NOMO-1 (cell line): ENCODE measurements at regions not wholly inside any gene's neighbourhood (a gene's known extent, or its start where the extent isn't known, plus 50 kb on each side); places are given as distances from the start of the nearest gene placed in this dataset.

Experiments used
- DNase-seq, 2 experiments: peaks; one replicate each; lab custom pipeline; 2025; ENCODE audit not compliant: unreplicated experiment in 2 of 2; lab: John Stamatoyannopoulos, UW

DNA sequence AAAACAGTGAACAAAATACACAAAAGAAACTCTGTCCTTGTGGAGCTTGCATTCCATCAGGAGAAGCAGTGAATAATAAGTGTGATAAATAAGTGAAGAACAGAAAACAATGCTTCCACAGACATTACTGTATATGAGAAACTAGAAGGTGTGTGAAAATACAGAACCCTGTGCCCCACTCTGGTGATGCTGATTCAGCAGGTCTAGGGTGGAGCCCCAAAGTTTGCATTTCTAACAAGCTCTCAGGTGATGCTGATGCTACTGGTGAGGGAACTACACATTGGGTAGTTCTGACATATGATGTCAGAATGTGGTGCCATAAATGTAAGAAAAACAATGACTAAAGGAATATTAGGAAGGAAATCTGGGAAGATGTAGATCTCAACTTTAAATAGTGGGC is 601.4 kb upstream of the BTBD3 start:
- no peak for DNase-seq

DNA sequence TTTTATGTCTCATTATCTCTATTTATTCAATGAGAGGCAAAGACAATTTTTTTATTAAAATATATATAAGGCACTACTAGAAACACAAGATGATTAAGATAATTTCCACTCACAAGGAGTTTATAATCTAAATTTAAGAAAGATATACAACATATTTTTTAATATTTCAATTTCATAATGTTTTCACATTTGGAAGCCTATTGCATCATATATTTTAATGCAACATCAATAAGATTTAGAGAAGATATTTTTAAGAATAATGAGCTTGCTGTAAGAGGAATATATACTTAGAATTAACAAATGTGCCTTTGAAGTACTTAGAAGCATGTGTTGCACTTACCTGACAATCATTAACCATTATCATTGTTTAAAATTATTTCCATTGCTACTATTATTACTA is 597.7 kb upstream of the BTBD3 start:
- DNase-seq: no peak

DNA sequence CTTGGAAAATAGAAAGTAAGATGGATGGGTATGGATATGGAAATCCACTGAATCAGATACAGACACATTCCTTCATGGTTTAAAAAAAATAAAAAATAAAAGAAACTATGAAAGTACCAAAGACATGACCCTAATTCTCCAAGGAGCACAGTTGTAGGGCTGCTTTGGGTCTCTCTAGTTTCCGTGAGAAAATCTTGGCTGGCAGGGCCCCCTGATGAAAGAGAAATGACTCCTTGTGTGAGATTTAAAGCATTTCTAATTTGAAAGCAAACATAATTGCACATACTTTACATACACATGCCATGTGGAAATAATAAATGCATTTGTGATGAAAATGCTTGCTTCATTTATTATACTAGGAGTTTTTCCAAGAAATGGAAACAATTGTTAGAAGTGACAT is 593.9 kb upstream of the BTBD3 start:
- no peak for DNase-seq

DNA sequence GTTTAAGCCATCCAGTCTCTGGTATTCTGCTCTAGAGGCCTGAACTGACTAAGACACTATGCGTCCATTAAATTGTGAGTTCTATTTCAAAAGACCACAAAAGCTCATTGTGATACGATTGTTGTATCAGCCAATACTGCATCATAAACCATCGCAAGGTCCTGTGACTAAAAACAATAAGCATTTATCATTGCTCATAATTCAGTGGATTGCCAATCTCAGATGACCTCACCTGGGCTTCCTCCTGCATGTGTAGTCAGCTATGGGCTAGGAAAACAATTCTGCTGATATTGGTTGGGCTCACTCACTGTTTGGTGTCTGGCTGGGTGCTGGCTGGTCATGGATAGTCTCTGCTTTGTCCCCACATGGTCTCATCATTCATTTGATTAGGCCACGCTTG is 592.7 kb upstream of the BTBD3 start:
- DNase-seq: no peak

DNA sequence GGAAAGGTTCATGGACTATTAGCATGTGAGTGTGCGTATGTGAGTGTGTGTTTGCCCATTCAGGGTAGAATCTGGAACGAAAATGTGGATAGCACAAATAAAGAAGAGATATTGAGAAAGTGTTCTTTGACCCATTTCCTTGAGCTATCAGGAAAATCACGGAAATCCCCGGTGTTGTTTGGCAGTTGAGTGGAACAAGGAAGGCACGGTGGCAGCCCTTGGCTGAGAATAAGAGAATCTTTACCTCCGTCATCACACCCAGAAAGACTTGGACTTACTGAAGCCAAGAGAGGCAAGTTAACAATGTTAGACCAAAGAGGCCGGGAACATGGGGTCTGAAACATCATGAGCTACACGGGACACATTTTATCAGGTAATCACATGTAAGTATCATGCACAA is 588.9 kb upstream of the BTBD3 start:
- no peak for DNase-seq

DNA sequence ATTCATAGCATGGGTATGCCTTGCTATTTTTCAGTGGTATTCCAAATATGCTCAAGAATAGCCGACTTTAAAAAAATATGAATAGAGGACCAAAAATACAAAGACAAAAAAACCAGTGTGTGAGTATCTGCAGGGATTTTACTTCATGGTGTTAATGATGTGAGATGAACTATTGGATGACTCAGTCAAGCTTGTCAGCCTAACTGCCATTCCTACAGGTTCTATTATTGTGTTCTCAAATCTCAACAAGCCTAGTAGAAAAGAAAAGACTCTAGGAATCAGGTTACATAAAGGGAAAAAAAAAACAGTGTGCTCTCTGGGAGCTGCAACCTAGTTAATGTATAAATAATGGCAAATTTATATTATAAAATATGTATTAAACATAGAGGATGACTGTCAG is 588.4 kb upstream of the BTBD3 start:
- no peak for DNase-seq

DNA sequence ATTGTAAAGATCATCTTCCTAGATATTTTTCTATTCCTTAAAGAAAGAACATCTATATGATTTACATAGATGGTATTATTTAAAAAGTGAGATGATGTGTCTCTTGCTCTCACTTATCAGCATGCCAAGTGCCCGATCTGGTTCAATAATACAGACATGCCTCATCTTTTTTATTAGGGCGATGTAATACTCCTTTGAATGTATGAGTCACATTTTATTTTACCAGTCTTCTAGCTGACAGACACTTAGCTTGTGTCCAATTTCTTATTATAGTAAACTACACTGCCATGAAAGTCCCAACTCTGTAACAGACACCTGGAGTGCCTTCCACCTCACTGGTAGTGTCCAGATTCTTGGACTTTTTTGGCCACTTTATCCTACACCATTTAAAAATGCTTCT is 586.6 kb upstream of the BTBD3 start:
- no peak for DNase-seq

DNA sequence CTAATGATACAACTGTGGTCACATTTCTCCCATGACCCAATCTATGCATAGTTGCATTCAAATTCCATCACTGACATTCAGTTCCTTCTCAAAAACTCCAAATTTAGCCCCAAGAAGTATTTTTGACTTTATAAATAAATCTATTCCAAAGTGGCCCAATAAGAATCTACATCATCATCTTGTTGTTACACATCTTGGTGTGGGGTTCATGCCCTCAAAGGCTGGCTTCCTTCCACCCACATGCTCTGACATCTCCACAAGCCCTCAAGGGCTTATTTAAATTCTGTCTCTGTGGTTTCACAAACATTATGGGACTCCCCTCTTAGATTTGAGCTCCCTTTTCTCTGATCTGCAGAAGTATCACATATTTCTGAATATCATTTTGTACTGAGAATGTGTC is 585.3 kb upstream of the BTBD3 start:
- DNase-seq: no peak

DNA sequence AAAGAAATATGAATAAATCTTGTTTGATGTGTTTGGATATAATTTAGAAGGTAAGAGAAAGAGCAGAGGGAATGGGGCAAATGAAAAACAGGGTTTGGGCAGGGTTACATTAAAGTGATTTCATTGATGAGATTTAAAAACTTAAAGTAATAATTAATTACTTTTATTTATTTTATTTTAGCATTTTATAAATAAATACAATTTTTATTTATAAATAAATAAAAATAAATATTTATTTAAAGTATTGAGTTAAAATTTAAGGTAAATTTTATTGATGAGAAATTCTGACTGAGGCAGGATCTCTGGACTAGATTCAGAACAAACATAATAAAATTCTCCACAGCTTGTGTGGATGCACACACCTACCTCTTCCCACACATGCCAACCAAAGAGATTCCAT is 584.1 kb upstream of the BTBD3 start:
- DNase-seq: no peak

DNA sequence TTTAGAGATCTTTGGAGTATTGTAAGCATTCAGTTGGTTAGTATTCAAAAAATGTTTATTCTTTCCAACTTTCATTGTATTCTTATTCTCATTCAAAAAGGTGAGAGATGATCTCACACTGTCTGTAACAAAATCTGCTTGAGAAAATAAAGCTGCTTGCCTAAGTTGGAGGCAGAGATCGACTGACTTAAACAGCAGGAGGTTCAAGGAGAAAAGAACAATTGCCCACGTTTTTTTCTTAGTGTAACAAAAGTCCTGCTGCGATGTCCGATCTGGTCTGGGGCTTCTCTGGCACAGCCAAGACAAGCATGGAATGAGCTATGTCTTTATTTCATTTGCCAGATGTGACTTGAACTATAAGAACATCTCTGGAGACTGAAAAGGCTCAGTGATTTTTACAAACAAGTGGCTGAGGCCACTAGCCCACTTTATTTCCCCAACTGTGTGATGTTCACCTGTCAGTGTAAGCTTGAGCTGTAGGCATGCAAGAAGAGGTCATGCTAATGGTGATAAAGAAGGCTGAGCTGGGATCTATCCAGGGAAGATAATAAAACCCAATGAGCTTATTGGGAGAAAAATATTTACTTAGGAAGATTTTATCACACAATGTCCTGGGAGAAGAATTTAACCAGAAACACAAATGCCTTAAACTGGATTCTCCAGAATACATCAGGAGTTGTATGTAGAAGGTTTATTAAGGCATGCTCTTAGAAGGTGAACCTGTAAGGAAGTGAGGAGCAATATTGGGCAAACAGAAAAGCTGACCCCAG is 580.1 kb upstream of the BTBD3 start:
- no peak for DNase-seq

DNA sequence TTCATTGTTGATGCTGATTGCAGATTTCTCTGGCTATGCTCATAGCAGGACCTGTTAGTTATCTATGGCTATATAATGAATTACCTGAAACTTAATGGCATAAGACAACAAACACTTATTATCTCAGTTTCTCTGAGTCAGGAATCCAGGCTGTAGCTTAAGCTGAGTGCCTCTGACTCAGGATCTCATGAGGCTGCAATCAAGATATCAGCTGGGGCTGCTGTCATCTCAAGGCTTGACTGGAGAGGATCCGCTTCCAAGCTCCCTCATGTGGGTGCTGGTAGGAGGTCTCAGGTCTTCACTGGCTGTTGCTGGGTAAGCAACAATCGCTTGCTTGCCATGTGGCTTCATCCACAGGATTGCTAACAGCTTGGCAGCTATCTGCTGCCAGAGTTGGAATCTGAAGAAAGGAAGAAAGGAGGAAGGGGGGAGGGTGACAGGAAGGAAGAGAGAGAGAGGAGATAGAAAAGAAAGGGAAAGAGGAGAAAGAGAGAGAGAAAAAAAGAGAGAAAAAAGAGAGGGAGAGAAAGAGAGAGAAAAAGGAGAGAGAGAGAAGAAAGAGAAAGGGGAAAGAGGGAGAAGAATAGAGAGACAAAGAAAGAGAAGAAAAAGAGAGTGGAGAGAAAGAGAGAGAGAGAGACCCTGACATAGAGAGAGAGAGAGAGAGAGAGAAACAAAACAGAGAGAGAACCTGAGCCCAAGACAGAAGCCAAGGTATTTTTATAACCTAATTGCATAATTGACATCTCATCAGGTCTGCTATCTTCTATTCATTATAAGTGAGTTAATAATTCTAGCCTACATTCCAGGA is 579.0 kb upstream of the BTBD3 start:
- no peak for DNase-seq

DNA sequence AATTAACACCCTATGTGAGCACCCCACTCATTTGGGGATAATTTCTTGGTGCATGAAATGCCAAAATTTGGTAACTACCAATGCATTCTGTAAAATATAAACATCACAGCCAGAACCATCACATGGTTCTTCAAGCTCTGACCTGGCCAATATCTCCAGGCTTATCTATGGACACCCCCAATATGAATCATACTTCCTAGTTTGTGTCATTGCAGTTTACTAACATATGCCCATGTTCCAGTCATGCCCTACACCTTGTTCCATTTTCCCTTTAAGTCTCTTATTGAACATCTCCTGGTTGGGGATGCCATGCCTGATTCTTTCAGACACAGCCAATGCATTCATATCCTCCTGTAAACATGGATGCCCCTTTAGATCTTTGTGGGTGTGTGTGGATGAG is 572.8 kb upstream of the BTBD3 start:
- no peak for DNase-seq

DNA sequence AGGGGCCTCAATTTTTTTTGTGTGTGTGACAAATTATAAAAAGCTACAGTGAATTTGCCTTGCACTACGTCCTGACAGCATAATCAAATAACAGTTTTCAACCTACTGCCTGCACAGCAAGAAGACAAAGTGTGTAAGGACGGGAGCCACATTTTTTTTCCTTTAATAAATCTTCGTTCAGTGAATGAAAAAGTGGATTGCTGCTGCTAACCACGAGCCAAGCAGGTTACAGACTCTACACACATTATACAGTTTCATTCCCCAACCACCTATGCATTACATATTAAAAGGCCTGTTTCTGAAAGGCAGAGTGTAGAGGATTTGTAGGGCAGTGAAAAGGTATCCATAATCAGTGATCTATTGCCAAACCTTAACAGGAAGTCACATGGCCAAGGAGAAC is 570.0 kb upstream of the BTBD3 start:
- no peak for DNase-seq

DNA sequence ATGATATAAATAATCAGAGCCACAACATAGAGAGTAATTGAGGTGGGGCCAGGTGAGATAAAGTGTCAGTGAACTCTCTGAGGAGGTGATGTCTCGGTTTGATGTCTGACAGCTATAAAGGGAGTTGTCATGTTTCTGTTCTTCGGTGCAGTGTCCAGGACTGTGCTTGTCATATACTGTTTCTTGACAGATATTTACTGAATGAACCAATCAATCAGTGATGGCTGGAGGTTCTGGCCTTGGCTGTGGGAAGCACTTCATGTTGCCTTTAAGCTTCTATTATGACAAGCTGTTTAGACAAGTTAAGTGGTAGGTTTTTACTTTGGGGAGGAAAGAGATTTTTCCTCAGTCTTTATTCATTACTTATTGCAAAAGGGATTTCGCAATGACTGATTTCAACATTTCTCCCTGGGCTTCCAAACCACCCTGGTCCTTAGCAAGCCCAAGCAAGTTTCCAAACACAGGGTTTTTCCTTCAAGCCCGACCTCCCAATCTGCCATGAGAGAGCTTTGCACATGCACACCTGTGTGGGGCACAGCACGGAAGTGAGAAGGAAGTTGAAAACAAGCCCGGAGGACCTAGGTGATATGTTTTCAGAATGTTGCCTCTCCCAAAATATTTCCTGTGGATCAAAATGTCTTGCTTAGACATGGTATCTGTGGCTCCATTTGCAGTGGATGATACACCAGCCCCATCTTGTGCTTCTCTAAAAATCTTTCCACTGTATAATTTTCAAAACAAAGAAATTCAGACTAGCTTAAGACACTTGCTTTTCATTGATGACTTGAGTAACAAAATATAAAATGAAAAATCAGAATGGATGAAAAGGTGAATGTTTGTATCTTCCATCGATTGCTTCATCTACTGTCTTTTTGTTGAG is 567.3 kb upstream of the BTBD3 start:
- DNase-seq: peak in 1 of 2 experiments; percentile 8

DNA sequence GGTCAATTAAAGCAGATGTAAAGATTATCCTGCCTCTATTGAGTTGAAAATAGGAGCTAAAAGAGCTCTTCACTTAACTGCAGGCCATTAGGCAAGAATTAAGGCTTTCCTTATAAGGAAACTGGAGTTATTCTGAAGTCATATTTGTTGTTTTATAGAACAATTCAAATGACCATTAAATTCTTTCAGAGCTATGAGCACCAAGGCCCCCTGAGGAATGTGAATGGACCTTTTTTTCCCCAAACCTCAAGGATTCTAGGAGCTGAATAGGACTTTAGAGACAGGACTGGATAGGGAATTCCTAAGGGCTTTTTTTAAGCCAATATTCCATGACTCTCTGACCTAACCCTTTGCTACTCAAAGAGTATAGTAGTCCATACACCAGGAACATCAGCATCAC is 565.7 kb upstream of the BTBD3 start:
- no peak for DNase-seq

DNA sequence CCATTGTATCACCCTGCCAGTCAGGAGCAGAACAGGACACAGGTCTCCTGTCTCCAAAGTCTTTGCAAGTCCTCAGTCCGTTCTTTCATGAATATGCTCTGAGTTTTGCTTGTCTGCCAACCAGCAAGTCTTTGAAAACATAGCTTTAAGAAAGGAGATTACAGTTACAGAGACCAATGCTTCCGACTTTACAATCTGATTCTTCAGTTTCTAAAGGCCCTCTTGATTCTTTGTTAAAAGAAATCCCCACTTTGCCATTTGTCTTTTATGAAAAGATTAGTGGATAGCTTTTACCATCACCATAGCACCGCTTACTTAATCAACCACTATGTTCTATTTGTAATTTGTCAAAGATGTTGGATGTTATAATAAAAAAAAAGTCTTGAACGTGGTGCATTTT is 562.8 kb upstream of the BTBD3 start:
- DNase-seq: no peak

DNA sequence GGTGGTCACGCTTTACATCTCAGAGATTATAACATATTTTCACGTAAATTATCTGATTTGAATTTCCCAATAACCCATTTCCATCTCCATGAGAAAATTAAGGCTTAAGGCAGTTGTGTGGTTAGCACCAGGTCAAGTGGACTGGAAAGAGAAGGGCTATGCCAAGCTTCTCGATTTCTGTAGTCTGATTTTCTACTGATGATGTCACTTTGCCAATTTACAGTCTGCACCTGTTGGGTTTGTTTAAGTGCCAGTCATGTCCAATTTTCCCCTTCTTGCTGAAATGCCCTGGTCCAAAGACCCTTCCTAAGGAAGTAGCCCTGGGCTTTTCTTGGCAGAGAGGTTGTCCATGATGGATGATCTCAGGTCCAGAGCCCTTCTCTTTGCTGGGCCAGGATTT is 562.3 kb upstream of the BTBD3 start:
- DNase-seq: no peak

DNA sequence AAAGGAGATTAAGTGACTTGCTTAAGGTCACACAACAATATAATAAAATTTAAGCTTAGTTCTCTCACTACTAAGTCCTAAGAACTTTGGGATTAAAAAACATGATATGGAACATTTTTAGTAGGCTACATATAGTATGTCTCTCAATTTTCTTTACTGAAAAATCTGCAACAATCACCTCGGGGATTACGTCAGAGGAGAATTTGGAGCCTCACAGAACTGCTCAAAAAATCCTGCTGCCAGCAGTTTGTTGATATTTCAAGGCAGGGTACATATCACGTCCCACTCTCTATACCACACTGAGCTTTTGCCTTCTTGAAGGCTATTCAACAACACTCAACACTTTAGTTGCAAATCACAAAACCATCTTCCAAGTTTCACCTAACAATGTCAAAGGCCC is 561.6 kb upstream of the BTBD3 start:
- no peak for DNase-seq

DNA sequence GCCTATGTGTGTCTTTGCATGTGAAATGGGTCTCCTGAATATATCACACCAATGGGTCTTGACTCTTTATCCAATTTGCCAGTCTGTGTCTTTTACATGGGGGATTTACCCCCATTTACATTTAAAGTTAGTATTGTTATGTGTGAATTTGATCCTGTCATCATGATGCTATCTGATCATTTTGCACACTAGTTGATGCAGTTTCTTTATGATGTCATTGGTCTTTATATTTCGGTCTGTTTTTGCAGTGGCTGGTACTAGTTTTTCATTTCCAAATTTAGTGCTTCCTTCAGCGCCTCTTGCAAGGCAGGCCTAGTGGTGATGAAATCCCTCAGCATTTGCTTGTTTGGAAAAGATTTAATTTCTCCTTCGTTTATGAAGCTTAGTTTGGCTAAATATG is 555.2 kb upstream of the BTBD3 start:
- no peak for DNase-seq

DNA sequence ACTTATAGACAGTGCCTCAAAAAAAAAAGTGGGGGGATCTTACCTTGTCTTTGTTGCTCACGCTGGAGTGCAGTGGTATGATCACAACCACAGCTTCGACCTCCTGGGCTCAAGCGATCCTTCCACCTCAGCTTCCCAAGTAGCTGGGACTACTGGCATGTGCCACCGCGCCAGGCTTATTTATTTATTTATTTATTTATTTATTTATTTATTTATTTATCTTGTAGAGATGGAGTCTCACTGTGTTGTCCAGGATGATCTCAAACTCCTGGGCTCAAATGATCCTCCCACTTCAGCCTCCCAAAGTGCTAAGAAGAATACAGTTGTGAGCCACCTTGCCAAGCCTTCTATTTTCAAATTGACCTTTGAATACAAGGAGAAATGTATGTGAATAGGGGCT is 553.0 kb upstream of the BTBD3 start:
- no peak for DNase-seq

DNA sequence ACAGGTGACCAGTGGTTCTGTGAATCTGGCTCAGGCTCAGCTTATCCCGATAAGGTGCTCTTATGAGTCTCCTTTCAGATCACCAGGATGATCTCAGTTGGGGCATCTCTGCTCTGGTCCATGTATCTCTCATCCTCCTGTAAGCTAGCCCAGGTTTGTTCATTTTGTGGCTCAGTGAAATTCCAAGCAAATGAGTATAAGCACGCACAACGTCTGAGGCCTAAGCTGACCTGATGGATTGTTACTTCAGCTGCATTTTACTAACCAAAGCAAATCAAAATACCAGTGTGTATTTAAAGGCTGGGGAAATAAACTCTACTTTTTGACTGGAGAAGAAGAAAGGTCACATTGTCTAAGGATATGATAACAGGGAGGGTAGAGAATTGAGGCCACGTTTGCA is 551.0 kb upstream of the BTBD3 start:
- no peak for DNase-seq
